NCI-H2227 (cell line): ENCODE measurements at regions not wholly inside any gene's neighbourhood (a gene's known extent, or its start where the extent isn't known, plus 50 kb on each side); places are given as distances from the start of the nearest gene placed in this dataset.
A peak's percentile ranks its signal among the peaks of the same experiment; 100 is the strongest.

Source experiments
- DNase-seq: peaks from one replicate; lab custom pipeline; 2025; ENCODE audit not compliant: unreplicated experiment; lab: John Stamatoyannopoulos, UW

DNA sequence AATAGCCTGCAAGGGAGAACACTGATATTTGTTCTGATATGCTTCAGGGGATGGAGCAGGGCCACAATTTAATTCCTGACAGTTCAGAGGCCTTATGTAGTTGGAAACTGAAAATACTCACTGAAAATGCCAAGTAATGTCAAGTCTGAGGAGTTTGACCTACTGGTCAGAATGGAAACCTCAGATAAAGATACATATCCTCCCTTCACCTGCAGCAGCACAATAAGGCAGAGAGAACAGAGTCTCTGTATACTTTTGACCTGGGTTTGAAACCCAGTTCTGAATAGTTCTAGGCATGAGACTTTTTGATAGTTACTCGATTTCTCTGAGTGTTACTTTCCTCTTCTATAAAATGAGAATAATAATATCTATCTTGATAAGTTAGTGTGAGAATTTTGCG lies 65.8 kb upstream of the TRPC5 start:
- no peak for DNase-seq

DNA sequence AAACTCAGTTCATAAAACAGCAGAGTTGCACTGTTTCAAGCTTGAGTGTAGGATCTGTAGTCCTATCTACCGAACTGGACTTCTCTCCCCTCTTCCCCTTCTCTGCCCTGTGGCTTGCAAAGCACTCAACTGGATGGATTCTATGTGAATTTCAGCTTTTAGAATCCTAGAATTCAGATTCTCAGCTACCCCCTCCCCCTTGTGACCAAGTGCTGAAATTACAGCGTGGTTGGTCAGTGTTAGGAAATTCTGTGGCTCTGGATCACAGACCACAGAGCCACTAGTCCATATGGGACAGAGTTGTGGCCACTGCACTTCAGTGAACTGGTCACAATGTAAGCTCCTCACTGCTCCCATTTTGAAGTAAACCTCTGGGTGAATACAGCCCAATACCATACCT lies 64.6 kb upstream of the TRPC5 start:
- DNase-seq = peak; percentile 36

DNA sequence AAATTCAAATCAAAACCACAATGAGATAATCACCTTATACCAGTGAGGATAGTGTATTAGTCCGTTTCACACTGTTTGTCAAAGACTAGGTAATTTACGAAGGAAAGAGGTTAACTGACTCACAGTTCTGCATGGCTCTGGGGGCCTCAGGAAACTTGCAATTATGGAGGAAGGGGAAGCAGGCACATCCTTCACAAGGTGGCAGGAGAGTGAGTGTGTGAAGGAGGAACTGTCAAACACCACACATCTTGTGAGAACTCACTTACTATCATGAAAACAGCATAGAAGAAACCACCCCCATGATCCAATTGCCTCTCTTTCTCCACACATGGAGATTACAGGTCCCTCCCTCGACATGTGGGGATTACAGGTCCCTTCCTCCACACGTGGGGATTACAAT lies 54.7 kb upstream of the TRPC5 start:
- DNase-seq = no peak
